GM21717 (cell line): ENCODE measurements at regions not wholly inside any gene's neighbourhood (a gene's known extent, or its start where the extent isn't known, plus 50 kb on each side); places are given as distances from the start of the nearest gene placed in this dataset.

Experiments
- ATAC-seq: cut with Tn5 transposase; IDR thresholded peaks from one replicate; pipeline ENCODE4 v1.9.1; 2021; ENCODE audit warnings: mild to moderate bottlenecking, moderate library complexity; ENCODE audit not compliant: unreplicated experiment

GRCh38 chr17:65477600-65477999 lies 83.8 kb downstream of the AXIN2 start:
- ATAC-seq, result no peak

- ATAC-seq, result no peak
These were observed 86.8 kb downstream of the AXIN2 start for GRCh38 chr17:65474660-65475059.

DNA sequence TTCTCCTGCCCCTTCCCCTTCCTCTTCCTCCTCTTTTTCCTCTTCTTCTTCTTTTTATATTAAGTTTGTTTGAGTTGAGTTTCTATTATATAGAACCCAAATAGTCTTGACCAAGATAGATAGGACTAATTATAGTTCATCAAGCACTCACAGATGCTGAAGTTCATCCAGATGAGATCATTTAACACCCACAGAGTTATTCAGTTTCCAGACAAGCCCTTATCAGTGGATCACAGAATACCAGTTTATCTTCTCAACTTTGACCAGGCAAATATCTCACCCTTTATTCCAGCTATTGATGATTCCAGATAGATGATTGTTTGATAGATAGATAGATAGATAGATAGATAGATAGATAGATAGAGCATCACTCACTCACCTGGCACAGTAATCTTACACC lies 87.5 kb downstream of the AXIN2 start:
- no peak for ATAC-seq

GRCh38 chr17:65473363-65473762 lies 88.1 kb downstream of the AXIN2 start:
- ATAC-seq, result no peak

DNA sequence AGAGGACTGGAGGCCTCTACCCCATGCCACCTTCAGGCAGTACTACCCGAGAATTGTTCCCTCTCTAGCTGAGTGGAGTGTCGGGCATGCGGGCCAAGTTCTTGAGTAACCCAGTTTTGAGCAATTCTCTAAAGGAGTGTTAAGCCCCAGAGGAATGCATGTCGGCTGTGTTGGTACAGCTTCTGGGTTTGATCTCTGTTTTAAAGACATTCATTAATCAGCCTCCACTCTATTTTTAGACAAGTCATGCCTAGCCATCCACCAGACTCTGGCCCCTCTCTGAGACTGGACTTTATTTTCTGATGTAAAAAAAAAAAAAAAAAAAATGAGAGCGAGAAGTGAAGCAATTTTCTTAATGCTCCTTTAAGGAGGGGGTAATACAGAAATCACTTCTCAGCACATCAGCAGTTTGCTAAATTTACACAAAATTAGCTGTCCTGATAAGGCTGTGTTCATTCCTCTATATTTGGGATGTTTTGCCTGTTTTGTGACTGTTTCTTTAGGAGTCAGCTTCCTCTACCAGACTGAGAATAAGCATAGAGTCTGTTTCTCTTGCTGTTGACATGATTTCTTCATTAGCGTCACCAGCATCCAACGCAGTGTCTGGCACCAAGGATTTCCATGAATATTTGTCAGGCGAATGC lies 88.7 kb downstream of the AXIN2 start:
- no peak for ATAC-seq

DNA sequence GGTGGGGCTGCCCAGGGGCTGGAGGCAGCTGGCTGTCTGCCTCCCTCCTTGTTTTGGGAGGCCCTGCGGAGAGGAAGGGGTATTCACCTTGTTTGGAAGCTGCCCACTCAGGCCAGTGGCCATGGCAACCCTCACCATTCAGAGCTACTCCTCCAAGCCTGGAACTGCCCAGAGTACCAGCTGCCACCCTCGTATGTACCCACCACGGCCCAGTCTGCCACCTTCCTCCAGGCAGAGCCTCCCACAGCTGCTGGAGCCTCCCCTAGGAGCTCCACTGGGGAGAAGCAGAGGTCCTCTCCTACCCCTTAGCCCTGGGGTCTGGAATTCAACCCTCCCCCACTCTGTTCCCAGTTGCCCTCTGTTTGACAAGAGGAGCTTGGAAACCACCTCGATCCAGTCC lies 90.7 kb downstream of the AXIN2 start:
- ATAC-seq, result no peak

GRCh38 chr17:65468321-65468720 lies 93.1 kb downstream of the AXIN2 start:
- no peak for ATAC-seq

DNA sequence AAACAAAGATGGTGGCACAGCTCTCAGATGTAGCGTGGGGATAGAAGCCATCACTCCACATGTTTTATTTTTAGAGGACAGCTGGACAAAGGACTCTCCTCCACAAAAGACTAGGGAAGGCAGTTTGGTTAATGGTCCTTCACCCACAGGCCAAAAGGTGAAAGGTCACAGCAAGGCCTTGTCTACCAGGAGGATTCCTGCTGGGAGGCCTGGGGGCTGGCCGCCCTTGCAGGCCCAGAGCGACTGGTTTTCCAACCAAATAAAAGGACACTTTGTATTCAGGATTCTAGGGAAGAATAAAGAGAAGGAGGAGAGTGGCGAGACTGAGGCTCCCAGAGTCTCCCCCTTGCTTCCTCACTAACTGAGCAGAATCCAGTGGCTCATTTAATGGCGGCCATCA lies 94.3 kb downstream of the AXIN2 start:
- ATAC-seq, result no peak

- ATAC-seq, result no peak
These were observed 94.9 kb downstream of the AXIN2 start for GRCh38 chr17:65466547-65466946.

DNA sequence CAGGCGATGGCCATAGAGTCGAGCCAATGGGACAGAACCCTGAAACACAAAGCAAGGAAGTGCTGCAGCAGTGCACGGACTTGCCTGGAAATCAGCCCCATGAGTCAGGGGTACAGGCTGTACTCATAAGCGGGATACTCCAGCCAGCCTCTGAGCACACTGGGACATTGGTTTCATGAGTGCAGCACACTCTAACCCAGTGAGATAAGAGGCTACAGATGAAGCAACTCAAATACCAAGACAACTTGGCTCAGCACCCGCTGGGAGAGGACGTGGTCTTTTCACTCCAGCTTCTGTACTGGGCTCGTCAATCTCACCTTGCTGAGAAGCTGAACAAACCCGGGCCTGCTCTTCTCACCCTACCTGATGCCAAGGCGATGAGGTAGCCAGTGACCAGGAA lies 98.2 kb downstream of the AXIN2 start:
- ATAC-seq, result no peak

DNA sequence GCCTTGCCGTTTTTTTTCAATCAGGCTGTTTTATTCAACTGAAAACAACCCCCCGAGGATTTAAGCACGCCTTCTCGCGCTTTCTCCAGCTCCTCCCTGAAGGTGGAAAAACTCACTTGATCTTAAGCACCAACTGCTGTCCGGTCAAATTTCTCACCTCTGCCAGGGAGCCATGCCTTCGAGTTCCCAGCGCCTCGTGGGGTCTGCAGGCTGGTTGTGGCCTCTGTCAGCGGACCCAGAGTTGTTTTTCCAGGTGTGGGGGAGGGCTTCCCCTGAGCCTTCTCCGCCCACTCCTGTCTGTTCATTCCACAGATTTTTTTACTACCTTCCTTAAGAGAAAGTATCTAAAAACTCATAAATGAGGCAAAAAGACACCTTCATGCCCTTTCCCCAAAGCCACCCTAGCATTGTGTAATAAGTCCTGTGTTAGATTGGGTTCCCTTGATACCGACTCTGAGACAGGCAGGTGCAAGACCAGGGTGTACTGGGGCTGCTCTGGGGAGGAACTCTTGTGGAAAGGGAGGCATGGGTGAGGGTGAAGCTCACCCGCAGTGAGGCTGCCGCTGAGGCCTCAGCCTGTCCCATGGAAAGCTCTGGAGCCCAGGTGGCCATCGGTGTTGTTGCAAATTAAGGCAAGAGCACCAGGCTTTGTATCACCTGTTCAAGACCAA lies 101.6 kb downstream of the AXIN2 start:
- ATAC-seq, result no peak

- no peak for ATAC-seq
These were observed 103.7 kb downstream of the AXIN2 start for GRCh38 chr17:65457635-65458257.

DNA sequence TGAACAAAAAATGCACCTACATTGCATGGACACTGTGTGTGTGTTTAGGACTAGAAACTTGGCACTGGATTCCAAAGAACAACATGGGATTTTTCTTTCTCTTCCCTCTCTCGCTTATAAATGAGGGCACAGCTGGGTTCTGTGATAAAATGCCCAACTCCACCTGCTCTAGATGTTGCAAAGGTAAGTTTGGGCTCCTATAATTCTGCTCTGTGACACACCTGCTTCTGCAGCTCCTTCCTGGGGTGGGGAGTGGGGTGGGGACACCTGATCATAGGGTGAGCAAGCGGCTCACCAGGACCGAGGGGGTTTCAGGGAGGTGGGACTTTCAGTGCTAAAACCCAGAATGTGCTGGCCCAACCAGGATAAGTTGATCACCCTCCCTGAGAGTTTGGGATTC lies 104.3 kb downstream of the AXIN2 start:
- no peak for ATAC-seq

DNA sequence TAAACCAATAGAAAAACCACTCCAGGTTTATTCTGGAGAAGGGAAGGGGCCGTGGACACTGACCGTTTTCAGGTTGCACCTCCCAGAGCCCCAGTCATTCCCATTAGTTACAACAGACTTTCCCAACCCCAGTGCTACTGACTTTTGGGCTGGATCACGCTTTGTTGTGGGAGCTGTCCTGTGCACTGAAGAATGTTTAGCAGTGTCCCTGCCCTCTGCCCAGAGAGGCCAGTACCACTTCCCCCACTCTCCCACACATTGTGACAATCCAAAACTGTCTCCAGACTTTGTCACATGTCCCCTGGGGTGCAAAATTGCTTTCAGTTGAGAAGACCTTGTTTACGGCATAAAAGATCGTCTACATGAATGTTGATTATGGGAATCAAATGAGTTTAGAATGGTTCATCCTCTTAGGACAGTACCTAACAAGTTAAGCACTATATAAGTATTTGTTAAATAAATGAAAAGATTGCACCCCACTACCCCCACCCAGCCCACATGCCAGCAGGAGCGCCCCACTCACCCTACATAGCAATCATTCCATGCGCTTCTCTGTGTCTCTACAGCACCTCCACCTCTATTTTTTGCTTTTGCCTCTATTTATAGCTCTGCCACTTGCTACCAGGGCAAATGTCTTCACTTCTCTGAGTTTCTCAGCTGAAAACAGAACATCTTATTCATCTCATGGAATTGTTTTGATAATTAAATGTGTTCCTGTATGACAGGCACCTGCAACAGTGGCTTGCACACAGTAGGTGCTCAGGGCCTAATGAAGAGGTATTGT lies 104.9 kb downstream of the AXIN2 start:
- no peak for ATAC-seq

DNA sequence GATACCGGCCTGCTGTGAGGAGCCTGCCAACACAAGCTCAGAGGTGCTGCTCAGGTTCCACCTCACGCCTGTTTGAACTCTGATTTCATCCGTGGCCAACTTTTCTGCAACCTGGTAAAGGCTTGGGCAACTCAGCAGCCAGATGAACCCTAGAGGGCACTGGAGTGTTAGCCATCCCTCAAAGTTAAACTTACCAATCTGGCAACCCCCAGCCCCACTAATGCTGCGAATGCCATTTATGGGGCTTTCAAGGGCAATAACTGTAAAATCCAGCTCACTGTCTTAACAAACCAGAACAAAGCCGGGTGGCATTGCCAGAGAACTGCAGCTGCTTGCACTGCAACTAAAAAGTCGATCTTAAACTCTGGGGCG lies 105.5 kb downstream of the AXIN2 start:
- no peak for ATAC-seq

DNA sequence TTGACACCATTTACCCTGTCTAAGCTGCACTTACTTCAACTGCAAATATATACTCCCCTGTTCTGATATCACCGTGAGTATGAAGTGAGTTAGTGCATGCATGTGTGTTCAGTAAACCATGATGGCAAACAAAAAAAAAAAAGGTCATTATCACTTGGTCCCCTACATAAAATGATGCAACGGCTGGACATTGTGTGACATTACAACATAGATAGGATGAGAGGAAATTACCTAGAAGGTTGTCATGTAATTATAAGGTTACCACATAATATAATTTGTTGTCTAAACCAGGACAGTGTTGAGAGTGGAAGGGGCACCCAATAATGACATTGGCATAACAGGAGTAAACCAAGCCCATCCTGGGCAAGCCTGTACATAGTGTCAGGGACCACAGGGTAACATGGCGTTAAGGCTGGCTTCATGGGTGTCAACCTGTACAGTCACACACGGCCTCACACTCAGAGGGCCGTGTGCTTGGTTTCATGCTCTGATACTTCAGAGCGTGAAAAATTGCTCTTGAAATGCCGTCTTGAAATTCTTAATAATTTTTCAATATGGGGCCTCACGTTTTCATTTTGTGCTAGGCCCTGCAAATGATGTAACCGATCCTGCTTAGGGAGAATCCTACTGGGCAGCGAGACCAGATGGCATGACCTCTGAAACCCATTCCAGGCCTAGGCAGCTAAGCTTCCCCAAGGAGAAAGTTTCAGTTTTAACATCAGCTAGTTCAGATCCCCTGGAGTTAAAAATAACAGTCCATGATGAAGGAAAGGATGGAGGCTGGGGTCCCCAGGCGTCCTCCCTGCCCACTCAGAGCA lies 106.1 kb downstream of the AXIN2 start:
- ATAC-seq, result no peak

DNA sequence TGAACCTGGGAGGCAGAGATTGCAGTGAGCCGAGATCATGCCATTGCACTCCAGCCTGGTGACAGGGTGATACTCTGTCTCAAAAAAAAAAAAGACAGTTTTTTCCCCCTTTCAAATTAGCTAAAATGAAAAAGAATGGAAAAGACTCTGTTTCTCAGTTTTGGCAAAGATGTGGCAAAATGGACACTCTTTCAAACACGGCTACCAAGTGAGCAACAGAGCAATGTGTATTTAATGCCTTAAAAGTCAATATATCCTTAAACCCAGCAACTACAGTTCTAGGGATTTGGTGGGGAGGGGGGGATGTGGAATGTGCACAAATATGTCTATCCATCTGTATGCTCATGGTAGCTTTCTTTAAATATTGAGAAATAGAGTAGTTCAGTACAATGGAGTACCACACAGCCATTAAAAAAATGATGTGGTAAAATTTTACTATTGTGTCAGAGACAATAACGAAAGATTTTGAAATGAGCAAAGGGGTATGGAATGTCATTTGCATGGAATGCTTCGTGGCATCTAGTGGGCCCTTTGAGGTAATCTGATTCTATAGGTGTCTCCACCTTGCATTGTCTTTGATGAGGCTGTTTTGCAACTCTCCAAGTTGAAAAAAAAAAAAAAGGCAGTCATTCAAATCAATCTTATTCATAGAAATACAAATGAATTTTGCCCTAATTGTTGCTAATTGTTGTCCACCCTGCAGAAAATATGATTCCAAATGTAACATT lies 108.1 kb downstream of the AXIN2 start:
- ATAC-seq, result no peak

DNA sequence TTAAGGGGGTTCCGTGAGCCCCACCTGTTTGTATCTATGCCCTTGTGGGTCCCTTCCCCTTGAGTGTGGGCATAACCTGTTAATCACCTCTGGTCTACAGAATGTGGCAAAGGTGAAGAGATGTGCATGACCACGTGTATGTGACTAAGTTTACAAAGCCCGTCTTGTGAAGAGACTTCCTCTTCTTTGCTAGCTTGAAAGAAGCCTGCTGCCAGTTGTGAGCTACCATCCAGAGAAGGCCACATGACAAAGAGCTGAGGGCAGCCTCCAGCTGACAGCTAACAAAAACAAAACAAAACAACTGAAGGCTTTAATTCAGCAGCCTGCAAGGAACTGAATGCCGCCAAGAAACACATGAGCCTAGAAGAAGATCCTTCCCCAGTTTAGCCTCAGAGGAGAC lies 112.0 kb downstream of the AXIN2 start:
- ATAC-seq, result no peak

DNA sequence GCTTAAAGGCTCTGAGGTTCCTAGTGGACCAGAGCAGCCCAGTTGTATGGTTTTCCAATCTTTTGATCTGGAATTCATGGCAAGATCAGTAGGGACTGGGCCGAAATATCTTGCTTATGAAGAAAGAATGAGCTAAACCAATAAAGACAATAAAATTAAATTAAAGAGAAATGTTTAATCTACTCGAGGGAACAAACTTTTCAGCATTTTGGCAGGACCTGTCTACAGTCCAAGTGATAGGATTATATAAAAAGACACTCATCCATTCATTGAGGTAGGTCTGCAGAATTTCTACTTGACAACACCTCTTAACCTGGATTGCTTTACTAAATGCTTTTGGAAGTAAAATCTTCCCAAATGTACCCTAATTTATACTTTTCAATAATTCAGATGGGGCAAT lies 113.6 kb downstream of the AXIN2 start:
- ATAC-seq, result no peak

DNA sequence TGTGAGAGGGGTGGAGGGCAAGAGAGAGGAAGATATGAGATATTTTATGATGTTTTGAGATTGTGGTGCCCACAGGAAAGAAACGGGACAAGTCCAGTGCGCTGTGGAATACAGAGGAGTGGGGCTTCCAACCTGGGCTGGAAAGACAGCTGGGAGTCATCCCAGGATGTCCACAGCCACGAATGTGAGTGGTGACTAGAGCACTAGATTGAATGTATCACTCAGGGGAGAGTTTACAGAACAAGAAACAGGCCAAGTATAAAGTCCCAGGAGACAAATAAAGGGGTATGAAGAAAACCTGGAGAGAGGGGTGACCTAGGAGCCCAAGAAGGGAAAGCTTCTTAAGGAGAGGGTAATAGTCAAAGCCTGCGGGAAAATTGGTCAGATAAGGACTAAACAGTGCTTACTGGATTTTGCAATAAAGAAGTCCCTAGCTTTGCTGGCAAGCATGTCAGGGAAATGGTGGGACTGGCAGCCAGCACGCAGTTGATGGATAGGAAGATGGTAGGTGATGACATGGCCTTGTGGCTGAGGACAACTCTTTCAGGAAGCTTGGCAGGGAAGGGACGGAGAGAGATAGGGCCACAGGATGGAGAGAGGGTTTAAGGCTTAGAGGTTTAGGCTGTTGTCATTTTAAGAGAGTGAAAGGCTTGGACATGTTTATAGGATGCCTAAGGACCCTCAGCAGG lies 114.5 kb downstream of the AXIN2 start:
- no peak for ATAC-seq
